ENCODE measurements at regions not wholly inside any gene's neighbourhood (a gene's known extent, or its start where the extent isn't known, plus 50 kb on each side); places are given as distances from the start of the nearest gene placed in this dataset.

DNA sequence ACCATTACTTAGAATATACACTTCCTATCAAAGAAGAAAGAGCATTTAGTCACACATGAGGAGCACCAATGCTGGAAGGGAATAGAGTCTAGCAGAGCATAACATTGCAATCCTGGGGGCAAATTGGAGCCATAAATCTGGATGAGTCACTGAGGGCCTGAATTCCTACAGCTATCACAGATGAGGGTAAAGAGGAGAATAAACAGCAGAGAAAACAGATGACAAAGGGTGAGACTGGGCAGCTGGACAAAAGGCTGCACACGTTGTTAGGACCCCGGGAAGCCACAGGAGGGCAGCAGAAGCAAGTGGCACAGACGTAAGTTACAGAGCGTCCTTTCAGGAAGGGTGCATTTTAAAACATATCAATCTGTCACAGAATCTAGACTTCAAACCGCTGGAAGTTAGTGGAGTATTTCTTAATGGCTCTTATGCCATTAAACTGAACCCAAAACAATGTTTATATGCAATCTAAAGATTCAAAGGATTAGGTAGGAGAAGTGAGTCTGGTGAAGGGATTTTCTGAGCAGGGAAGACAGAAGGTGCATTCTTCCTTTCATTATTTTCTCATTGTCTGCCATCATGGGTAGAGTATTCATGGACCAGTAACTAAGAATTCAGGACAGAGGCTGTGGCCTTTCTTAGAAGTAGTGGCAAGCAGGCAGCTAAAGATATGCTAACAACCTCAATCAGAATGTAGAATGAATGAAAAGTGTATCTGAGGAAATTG lies 159.8 kb upstream of the DAAM1 start (continued):
- TF ChIP-seq, protein P1, sequence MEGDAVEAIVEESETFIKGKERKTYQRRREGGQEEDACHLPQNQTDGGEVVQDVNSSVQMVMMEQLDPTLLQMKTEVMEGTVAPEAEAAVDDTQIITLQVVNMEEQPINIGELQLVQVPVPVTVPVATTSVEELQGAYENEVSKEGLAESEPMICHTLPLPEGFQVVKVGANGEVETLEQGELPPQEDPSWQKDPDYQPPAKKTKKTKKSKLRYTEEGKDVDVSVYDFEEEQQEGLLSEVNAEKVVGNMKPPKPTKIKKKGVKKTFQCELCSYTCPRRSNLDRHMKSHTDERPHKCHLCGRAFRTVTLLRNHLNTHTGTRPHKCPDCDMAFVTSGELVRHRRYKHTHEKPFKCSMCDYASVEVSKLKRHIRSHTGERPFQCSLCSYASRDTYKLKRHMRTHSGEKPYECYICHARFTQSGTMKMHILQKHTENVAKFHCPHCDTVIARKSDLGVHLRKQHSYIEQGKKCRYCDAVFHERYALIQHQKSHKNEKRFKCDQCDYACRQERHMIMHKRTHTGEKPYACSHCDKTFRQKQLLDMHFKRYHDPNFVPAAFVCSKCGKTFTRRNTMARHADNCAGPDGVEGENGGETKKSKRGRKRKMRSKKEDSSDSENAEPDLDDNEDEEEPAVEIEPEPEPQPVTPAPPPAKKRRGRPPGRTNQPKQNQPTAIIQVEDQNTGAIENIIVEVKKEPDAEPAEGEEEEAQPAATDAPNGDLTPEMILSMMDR (IDR thresholded peaks at IDR 0.05 in 2 of 3, conservative IDR thresholded peaks at IDR 0.05 in 1 of 3; ENCODE audit: control insufficient read depth in 2 of 3, extremely low read depth in 1 of 3, insufficient read depth in 1 of 3, low read depth in 3 of 3, low read length in 3 of 3) = peak; percentile 88 to 94 (median 91)

DNA sequence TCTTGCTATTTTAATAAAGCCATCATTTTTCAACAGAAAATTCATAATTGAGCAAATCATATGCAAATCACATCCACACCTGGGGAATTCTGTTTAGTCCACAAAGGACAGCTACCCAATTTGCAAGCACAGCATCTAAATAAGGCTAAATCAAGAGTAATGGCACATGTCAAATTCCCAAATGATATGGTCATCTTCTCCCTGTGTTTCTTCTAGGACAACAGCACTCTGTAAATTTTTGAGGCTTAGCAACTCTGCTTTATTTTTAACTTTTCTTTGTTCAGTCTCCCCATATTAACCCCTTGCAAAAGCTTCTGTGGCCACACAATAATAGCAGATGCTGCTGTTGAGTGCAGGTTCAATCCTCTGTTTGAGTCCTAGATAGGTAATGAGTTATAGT lies 155.6 kb upstream of the DAAM1 start:
- CTCF ChIA-PET = interaction anchor here (0.6 to 3.4 kb wide), 4 partner anchors 45 to 532 kb away, joined by 3 to 14 read pairs (median 4); no protein-coding TSS in a partner anchor
- no peak for TF ChIP-seq TARDBP (IDR thresholded peaks at IDR 0.05; ENCODE audit: borderline replicate concordance)
- TF ChIP-seq CHD1 (IDR thresholded peaks at IDR 0.05; ENCODE audit: low read depth, low read length) = no peak
- no peak for TF ChIP-seq SUZ12 (IDR thresholded peaks at IDR 0.05; ENCODE audit: unreplicated experiment)
- TF ChIP-seq, protein P2, sequence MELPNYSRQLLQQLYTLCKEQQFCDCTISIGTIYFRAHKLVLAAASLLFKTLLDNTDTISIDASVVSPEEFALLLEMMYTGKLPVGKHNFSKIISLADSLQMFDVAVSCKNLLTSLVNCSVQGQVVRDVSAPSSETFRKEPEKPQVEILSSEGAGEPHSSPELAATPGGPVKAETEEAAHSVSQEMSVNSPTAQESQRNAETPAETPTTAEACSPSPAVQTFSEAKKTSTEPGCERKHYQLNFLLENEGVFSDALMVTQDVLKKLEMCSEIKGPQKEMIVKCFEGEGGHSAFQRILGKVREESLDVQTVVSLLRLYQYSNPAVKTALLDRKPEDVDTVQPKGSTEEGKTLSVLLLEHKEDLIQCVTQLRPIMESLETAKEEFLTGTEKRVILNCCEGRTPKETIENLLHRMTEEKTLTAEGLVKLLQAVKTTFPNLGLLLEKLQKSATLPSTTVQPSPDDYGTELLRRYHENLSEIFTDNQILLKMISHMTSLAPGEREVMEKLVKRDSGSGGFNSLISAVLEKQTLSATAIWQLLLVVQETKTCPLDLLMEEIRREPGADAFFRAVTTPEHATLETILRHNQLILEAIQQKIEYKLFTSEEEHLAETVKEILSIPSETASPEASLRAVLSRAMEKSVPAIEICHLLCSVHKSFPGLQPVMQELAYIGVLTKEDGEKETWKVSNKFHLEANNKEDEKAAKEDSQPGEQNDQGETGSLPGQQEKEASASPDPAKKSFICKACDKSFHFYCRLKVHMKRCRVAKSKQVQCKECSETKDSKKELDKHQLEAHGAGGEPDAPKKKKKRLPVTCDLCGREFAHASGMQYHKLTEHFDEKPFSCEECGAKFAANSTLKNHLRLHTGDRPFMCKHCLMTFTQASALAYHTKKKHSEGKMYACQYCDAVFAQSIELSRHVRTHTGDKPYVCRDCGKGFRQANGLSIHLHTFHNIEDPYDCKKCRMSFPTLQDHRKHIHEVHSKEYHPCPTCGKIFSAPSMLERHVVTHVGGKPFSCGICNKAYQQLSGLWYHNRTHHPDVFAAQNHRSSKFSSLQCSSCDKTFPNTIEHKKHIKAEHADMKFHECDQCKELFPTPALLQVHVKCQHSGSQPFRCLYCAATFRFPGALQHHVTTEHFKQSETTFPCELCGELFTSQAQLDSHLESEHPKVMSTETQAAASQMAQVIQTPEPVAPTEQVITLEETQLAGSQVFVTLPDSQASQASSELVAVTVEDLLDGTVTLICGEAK (IDR thresholded peaks at IDR 0.05; ENCODE audit: borderline replicate concordance) = no peak
- TF ChIP-seq, protein P3, sequence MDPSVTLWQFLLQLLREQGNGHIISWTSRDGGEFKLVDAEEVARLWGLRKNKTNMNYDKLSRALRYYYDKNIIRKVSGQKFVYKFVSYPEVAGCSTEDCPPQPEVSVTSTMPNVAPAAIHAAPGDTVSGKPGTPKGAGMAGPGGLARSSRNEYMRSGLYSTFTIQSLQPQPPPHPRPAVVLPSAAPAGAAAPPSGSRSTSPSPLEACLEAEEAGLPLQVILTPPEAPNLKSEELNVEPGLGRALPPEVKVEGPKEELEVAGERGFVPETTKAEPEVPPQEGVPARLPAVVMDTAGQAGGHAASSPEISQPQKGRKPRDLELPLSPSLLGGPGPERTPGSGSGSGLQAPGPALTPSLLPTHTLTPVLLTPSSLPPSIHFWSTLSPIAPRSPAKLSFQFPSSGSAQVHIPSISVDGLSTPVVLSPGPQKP (IDR thresholded peaks at IDR 0.05; ENCODE audit: low read depth, low read length) = no peak
- no peak for TF ChIP-seq RBBP5 (conservative IDR thresholded peaks at IDR 0.05)
- TF ChIP-seq CHD2 (IDR thresholded peaks at IDR 0.05; ENCODE audit: borderline replicate concordance, low read depth, low read length) = no peak
- no peak for TF ChIP-seq POLR2AphosphoS2 (IDR thresholded peaks at IDR 0.05; ENCODE audit: low read depth, low read length)
- TF ChIP-seq, protein P4, sequence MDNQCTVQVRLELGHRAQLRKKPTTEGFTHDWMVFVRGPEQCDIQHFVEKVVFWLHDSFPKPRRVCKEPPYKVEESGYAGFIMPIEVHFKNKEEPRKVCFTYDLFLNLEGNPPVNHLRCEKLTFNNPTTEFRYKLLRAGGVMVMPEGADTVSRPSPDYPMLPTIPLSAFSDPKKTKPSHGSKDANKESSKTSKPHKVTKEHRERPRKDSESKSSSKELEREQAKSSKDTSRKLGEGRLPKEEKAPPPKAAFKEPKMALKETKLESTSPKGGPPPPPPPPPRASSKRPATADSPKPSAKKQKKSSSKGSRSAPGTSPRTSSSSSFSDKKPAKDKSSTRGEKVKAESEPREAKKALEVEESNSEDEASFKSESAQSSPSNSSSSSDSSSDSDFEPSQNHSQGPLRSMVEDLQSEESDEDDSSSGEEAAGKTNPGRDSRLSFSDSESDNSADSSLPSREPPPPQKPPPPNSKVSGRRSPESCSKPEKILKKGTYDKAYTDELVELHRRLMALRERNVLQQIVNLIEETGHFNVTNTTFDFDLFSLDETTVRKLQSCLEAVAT (IDR thresholded peaks at IDR 0.05) = no peak
- no peak for TF ChIP-seq WRNIP1 (IDR thresholded peaks at IDR 0.05; ENCODE audit: borderline replicate concordance, low read depth, low read length)
- TF ChIP-seq FOXM1 (IDR thresholded peaks at IDR 0.05; ENCODE audit: low read depth, low read length) = no peak
- no peak for TF ChIP-seq GABPA (IDR thresholded peaks at IDR 0.05; ENCODE audit: low read depth)
- TF ChIP-seq RB1 (IDR thresholded peaks at IDR 0.05; ENCODE audit: borderline replicate concordance) = no peak

More for the DNA sequence above, 155.6 kb upstream of the DAAM1 start:
- RAD21 ChIA-PET (ENCODE audit: unreplicated experiment) = interaction anchor here (2.4 kb wide), 1 partner anchor 23 kb away, joined by 8 read pairs; no protein-coding TSS in a partner anchor
- H4K20me1 ChIP-seq (ENCODE audit: control insufficient read depth, insufficient read depth) = no peaks in the 10 kb centered on the region
- ATAC-seq (no peak), FAIRE-seq (no peak), DNase-seq (ENCODE audit: low read depth, low spot score) (no peak)
- H3K4me2 ChIP-seq (ENCODE audit: control insufficient read depth, insufficient read depth) = no peak overlapping the region
- no peak overlapping the region for H3K4me3 ChIP-seq
- intact Hi-C loops (cut with micrococcal nuclease; ENCODE audit: unreplicated experiment) (no loop called here), in situ Hi-C loops (cut with MboI) (no loop called here)
- no peaks in the 10 kb centered on the region for H3K9me3 ChIP-seq (replicated peaks; ENCODE audit: control insufficient read depth, insufficient read depth, low read length)
- no peak overlapping the region for H3K9ac ChIP-seq (ENCODE audit: control insufficient read depth, insufficient read depth, low read length)
- H3K4me1 ChIP-seq (ENCODE audit: control insufficient read depth, insufficient read depth, low read length) = no peaks in the 10 kb centered on the region
- H2AFZ ChIP-seq (ENCODE audit: control insufficient read depth, low read depth, low read length) = no peak overlapping the region
- no TSS peak for BruUV-seq (replicated peaks)
- POLR2A ChIA-PET = no interaction called here
- SMC1A ChIA-PET (ENCODE audit: uncharacterized antibody, unreplicated experiment) = interaction anchor here (0.8 to 2.6 kb wide), 6 partner anchors 15 to 531 kb away, joined by 3 to 17 read pairs (median 9); no protein-coding TSS in a partner anchor
- H3K27me3 ChIP-seq (replicated peaks in 1 of 2; ENCODE audit: control insufficient read depth in 2 of 2, insufficient read depth in 2 of 2, low read length in 1 of 2) = no peaks in the 10 kb centered on the region
- H3K36me3 ChIP-seq (ENCODE audit: control insufficient read depth in 2 of 2, insufficient read depth in 2 of 2, low read length in 1 of 2) = no peaks in the 10 kb centered on the region
- H3K27ac ChIP-seq (ENCODE audit: control insufficient read depth, insufficient read depth) = no peak overlapping the region
- no peaks in the 10 kb centered on the region for H3K79me2 ChIP-seq (ENCODE audit: control insufficient read depth, insufficient read depth, low read length)

Data from GM12878 (cell line).